ENCODE measurements at regions not wholly inside any gene's neighbourhood (a gene's known extent, or its start where the extent isn't known, plus 50 kb on each side); places are given as distances from the start of the nearest gene placed in this dataset.

- ATAC-seq (no peak), FAIRE-seq (no peak), DNase-seq (ENCODE audit: low read depth, low spot score) (no peak)
- ChIA-PET CTCF (no interaction called here), RAD21 (ENCODE audit: unreplicated experiment) (no interaction called here), SMC1A (ENCODE audit: uncharacterized antibody, unreplicated experiment) (no interaction called here), POLR2A (interaction anchor here (0.7 kb wide), 1 partner anchor 75 kb away, joined by 3 read pairs; no protein-coding TSS in a partner anchor)
- intact Hi-C loops (cut with micrococcal nuclease; ENCODE audit: unreplicated experiment): no loop called here
- no peaks in the 10 kb centered on the region for H3K36me3 ChIP-seq (ENCODE audit: control insufficient read depth in 2 of 2, insufficient read depth in 2 of 2, low read length in 1 of 2)
- in situ Hi-C loops (cut with MboI): no loop called here
- no peaks in the 10 kb centered on the region for H3K9me3 ChIP-seq (replicated peaks; ENCODE audit: control insufficient read depth, insufficient read depth, low read length)
- no peak overlapping the region for H2AFZ ChIP-seq (ENCODE audit: control insufficient read depth, low read depth, low read length)
- no peak overlapping the region for H3K9ac ChIP-seq (ENCODE audit: control insufficient read depth, insufficient read depth, low read length)
- H3K27me3 ChIP-seq (replicated peaks in 1 of 2; ENCODE audit: control insufficient read depth in 2 of 2, insufficient read depth in 2 of 2, low read length in 1 of 2): no peaks in the 10 kb centered on the region; a peak in 1 of 4 replicates
- 24% methylated on average over 6 of the region's 6 CpGs for WGBS (ENCODE audit: insufficient coverage, insufficient replicate concordance, low lambda C conversion rate, missing lambda C conversion rate)
- no TSS peak for BruUV-seq (replicated peaks)
- H3K4me2 ChIP-seq (ENCODE audit: control insufficient read depth, insufficient read depth): no peak overlapping the region
- no peak overlapping the region for H3K27ac ChIP-seq (ENCODE audit: control insufficient read depth, insufficient read depth)
- H4K20me1 ChIP-seq (ENCODE audit: control insufficient read depth, insufficient read depth): no peaks in the 10 kb centered on the region
- no peak overlapping the region for H3K4me3 ChIP-seq
- no peaks in the 10 kb centered on the region for H3K79me2 ChIP-seq (ENCODE audit: control insufficient read depth, insufficient read depth, low read length)
- no peaks in the 10 kb centered on the region for H3K4me1 ChIP-seq (ENCODE audit: control insufficient read depth, insufficient read depth, low read length)
- TF ChIP-seq TARDBP (IDR thresholded peaks at IDR 0.05; ENCODE audit: borderline replicate concordance): no peak
- no peak for TF ChIP-seq PAX5 (IDR thresholded peaks at IDR 0.05; ENCODE audit: borderline replicate concordance, low read depth, low read length)
- TF ChIP-seq, protein P1, sequence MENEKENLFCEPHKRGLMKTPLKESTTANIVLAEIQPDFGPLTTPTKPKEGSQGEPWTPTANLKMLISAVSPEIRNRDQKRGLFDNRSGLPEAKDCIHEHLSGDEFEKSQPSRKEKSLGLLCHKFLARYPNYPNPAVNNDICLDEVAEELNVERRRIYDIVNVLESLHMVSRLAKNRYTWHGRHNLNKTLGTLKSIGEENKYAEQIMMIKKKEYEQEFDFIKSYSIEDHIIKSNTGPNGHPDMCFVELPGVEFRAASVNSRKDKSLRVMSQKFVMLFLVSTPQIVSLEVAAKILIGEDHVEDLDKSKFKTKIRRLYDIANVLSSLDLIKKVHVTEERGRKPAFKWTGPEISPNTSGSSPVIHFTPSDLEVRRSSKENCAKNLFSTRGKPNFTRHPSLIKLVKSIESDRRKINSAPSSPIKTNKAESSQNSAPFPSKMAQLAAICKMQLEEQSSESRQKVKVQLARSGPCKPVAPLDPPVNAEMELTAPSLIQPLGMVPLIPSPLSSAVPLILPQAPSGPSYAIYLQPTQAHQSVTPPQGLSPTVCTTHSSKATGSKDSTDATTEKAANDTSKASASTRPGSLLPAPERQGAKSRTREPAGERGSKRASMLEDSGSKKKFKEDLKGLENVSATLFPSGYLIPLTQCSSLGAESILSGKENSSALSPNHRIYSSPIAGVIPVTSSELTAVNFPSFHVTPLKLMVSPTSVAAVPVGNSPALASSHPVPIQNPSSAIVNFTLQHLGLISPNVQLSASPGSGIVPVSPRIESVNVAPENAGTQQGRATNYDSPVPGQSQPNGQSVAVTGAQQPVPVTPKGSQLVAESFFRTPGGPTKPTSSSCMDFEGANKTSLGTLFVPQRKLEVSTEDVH (IDR thresholded peaks at IDR 0.05; ENCODE audit: low read depth, partially characterized antibody): no peak
- TF ChIP-seq, protein P2, sequence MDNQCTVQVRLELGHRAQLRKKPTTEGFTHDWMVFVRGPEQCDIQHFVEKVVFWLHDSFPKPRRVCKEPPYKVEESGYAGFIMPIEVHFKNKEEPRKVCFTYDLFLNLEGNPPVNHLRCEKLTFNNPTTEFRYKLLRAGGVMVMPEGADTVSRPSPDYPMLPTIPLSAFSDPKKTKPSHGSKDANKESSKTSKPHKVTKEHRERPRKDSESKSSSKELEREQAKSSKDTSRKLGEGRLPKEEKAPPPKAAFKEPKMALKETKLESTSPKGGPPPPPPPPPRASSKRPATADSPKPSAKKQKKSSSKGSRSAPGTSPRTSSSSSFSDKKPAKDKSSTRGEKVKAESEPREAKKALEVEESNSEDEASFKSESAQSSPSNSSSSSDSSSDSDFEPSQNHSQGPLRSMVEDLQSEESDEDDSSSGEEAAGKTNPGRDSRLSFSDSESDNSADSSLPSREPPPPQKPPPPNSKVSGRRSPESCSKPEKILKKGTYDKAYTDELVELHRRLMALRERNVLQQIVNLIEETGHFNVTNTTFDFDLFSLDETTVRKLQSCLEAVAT (IDR thresholded peaks at IDR 0.05): no peak
- TF ChIP-seq, protein P3, sequence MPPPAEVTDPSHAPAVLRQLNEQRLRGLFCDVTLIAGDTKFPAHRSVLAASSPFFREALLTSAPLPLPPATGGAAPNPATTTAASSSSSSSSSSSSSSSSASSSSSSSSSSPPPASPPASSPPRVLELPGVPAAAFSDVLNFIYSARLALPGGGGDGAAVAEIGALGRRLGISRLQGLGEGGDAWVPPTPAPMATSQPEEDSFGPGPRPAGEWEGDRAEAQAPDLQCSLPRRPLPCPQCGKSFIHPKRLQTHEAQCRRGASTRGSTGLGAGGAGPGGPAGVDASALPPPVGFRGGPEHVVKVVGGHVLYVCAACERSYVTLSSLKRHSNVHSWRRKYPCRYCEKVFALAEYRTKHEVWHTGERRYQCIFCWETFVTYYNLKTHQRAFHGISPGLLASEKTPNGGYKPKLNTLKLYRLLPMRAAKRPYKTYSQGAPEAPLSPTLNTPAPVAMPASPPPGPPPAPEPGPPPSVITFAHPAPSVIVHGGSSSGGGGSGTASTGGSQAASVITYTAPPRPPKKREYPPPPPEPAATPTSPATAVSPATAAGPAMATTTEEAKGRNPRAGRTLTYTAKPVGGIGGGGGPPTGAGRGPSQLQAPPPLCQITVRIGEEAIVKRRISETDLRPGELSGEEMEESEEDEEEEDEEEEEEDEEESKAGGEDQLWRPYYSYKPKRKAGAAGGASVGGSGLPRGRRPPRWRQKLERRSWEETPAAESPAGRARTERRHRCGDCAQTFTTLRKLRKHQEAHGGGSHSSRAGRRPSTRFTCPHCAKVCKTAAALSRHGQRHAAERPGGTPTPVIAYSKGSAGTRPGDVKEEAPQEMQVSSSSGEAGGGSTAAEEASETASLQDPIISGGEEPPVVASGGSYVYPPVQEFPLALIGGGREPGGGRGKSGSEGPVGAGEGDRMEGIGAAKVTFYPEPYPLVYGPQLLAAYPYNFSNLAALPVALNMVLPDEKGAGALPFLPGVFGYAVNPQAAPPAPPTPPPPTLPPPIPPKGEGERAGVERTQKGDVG (CRISPR knock-in tag; IDR thresholded peaks at IDR 0.05): no peak
- no peak for TF ChIP-seq GABPA (IDR thresholded peaks at IDR 0.05; ENCODE audit: low read depth)
- no peak for TF ChIP-seq MYC (IDR thresholded peaks at IDR 0.05; ENCODE audit: insufficient read depth, insufficient read length, insufficient replicate concordance, low read length, severe bottlenecking)
- TF ChIP-seq MTA3 (IDR thresholded peaks at IDR 0.05; ENCODE audit: borderline replicate concordance, low read length): no peak
- no peak for TF ChIP-seq STAT3 (IDR thresholded peaks at IDR 0.05; ENCODE audit: low read depth, low read length)
- TF ChIP-seq E4F1 (IDR thresholded peaks at IDR 0.05; ENCODE audit: borderline replicate concordance, partially characterized antibody): no peak
- no peak for TF ChIP-seq PAX8 (IDR thresholded peaks at IDR 0.05)
- no peak for TF ChIP-seq SIN3A (IDR thresholded peaks at IDR 0.05; ENCODE audit: low read depth, low read length)
Measured at GRCh38 chr4:57265831-57266582, 155.8 kb upstream of the IGFBP7 start.

All from GM12878 (cell line).